ENCODE measurements at regions not wholly inside any gene's neighbourhood (a gene's known extent, or its start where the extent isn't known, plus 50 kb on each side); places are given as distances from the start of the nearest gene placed in this dataset.
A peak's percentile ranks its signal among the peaks of the same experiment; 100 is the strongest.
"Not testable (repeated sequence)": the region's sequence is repeated elsewhere in the genome, so short reads cannot be mapped to it uniquely, and the experiment has no call there.

GRCh38 chrX:137195296-137195695 is 161.5 kb upstream of the GPR101 start:
- no peak for DNase-seq

GRCh38 chrX:137194164-137194563 is 160.4 kb upstream of the GPR101 start:
- peak; percentile 8 for DNase-seq

- no peak for DNase-seq
Observed at GRCh38 chrX:137187540-137187939, 153.7 kb upstream of the GPR101 start.

GRCh38 chrX:137178392-137178791 is 144.6 kb upstream of the GPR101 start:
- DNase-seq = no peak

GRCh38 chrX:137172317-137172948 is 138.6 kb upstream of the GPR101 start:
- no peak for DNase-seq

DNA sequence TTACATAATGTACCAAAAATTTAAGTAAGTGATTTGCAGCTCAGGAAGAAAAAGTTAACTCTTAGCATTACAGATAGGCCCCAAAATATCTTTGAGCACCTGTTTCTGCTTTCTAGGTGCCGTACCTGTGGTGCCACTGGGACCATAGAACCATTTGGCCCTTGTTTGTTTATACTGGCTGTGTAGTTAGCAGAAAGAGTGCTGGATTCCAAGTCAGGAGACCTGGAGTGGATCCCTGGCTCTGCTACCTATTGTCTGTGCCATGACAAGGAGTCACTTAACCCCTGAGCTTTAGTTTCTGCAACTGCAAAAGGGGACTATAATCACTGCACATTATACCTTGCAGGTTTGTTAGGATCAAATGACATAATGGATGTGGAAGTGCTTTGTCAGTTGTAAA is 137.8 kb upstream of the GPR101 start:
- DNase-seq = no peak

DNA sequence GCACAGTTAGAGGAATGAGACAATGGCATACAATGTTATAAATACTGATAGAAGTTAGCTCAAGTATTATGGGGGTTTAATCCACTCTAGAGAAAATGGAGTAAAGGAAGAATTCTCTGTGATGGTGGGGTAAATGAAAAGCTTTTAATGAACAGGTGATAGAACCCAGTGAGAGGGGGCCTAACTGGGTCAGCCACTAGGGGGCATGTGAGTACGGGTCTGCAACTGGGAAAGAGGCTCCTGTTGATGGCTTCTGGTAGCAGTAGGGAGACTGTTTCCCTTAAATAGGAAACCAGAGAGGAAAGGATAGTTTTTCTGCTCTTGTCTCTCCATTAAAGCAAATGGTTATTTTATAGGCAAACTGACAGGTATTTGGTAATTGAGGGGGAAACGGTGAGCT is 132.8 kb upstream of the GPR101 start:
- DNase-seq = no peak

DNA sequence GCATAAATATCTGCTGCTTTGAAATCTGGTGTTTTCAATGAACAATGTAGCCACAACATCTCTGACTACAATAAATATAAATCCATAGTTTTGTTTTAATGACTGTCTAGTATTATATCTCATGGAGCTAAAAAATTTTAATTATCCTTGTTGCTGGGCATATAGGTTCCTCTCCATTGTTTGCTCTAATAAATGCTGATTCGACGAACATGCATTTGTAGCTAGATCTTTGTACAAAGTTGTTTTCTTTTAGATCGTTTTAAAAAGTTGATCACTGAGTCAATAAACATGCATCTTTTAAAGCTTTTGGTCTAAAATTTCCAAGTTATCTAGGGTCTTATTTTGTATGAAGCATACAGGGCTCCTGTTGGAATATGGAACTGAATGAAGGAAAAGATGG is 130.5 kb upstream of the GPR101 start:
- no peak for DNase-seq

DNA sequence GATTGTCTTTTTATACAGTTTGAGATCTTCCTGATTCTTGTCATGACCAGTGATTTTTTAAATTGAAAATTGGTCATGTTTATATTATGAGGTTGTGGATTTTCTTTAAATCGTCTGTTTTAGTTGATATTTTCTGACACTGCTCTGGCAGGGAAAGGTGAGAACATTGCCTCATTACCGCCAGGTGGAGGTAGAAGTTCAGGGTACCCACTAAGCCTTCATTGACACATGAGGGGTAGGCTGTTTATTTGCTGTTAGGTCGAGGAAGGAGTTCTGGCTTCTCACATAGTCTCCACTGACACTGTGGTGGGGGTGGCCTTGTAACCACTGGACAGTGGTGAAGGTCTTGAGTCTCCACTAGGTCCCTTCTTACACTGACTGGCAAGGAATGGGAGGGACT is 117.6 kb upstream of the GPR101 start:
- DNase-seq = no peak

GRCh38 chrX:137143864-137144263 is 110.1 kb upstream of the GPR101 start:
- no peak for DNase-seq

DNA sequence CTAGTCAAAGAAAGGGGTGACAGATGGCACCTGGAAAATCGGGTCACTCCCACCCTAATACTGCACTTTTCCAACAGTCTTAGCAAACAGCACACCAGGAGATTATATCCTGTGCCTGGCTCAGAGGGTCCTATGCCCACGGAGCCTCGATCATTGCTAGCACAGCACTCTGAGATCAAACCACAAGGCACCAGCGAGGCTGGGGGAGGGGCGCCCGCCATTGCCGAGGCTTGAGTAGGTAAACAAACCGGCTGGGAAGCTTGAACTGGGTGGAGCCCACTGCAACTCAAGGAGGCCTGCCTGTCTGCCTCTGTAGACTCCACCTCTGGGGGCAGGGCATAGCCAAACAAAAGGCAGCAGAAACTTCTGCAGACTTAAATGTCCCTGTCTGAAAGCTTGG is 88.9 kb upstream of the GPR101 start:
- DNase-seq = not testable (repeated sequence)

- DNase-seq = no peak
Observed at GRCh38 chrX:137119049-137119448, 85.3 kb upstream of the GPR101 start.

DNA sequence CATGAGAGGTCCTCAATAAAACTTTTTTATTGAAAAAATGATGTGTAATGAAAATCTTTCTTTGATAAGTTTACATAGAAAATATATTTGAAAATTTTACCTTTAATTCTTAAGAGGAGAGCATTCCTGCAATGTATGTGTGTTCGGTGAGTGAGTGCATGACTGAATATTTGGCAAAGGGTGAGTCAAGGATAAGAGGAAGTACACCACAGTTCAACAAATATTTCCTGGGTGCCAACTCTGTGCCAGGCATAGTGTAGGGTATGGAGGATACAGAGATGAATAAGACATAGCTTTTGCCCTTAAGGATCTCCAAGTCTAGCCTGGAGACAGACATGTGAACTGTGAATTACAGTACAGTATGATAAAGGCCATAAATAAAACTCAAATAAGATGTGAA is 84.7 kb upstream of the GPR101 start:
- no peak for DNase-seq

GRCh38 chrX:137118136-137118535 is 84.3 kb upstream of the GPR101 start:
- no peak for DNase-seq

DNA sequence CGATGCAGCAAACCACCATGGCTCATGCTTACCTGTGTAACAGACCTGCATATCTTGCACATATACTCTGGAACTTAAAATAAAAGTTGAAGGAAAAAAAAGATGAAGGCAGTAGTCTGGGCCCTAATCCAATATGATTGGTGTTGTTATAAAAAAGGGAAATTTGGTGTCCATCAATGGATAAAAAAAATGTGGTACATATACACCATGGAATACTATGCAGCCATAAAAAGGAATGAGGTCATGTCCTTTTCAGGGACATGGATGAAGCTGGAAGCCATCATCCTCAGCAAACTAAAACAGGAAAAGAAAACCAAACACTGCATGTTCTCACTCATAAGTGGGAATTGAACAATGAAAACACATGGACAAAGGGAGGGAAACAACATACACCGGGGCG is 74.1 kb upstream of the GPR101 start:
- not testable (repeated sequence) for DNase-seq

DNA sequence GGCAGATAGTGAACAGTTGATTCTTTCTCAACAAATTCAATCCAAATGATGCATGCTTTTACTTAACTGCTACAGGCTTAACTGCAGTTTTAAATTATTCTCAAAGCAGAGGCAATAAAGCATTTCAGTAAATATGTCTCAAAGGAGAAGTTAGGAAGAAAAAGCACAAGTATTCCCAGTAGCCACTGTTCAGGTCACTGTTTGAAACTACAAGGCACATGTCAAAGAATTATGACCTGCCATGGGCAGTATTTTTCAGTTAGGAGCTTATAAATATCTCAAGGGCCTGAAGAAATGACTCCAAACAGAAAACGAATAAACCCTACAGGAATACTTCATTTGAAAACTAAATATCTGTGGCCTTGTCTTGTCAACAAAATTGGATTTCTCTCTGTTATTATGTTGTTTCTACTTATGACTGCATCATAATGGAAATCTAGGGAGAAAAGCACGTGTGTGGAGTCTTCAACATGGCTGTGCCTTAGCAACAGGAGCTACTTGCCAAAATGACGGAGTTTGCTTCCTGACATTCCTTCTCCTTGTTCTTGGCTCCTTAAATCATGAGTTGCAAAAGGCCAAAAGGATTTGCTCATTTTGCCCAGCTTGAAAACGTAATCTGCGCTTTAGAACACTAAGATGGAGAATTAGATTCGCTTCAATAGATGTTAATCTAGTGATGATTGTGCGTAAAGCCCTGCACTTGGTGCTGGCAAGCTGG is 67.6 kb upstream of the GPR101 start:
- no peak for DNase-seq
